ENCODE measurements at regions not wholly inside any gene's neighbourhood (a gene's known extent, or its start where the extent isn't known, plus 50 kb on each side); places are given as distances from the start of the nearest gene placed in this dataset.
"Not testable (repeated sequence)": the region's sequence is repeated elsewhere in the genome, so short reads cannot be mapped to it uniquely, and the experiment has no call there.

- Histone ChIP-seq H3K27ac (no peak overlapping the region), H3K4me2 (no peak overlapping the region), H3K9me3 (no peaks in the 10 kb centered on the region), H3K4me1 (no peaks in the 10 kb centered on the region), H3K4me3 (no peak overlapping the region)
- TF ChIP-seq HDAC2 (IDR thresholded peaks at IDR 0.05) (no peak), CBX8 (IDR thresholded peaks at IDR 0.05) (no peak), TFCP2L1 (CRISPR knock-in tag; IDR thresholded peaks at IDR 0.05) (no peak), EHMT2 (IDR thresholded peaks at IDR 0.05; ENCODE audit: low read depth) (no peak), HES2 (IDR thresholded peaks at IDR 0.05) (no peak), NPAS2 (CRISPR knock-in tag; IDR thresholded peaks at IDR 0.05; ENCODE audit: borderline replicate concordance) (no peak), JUN (IDR thresholded peaks at IDR 0.05) (no peak), CTCF (IDR thresholded peaks at IDR 0.05) (no peak), E2F6 (IDR thresholded peaks at IDR 0.05; ENCODE audit: borderline replicate concordance, low read depth) (no peak), POLR2AphosphoS2 (conservative IDR thresholded peaks at IDR 0.05; ENCODE audit: low read length) (no peak), SREBF2 (IDR thresholded peaks at IDR 0.05) (no peak), RAD21 (conservative IDR thresholded peaks at IDR 0.05 in 1 of 2, IDR thresholded peaks at IDR 0.05 in 1 of 2) (no peak), MAZ (IDR thresholded peaks at IDR 0.05; ENCODE audit: borderline replicate concordance, low read depth, low read length) (no peak), RARB (CRISPR knock-in tag; IDR thresholded peaks at IDR 0.05) (no peak), ZSCAN20 (CRISPR knock-in tag; IDR thresholded peaks at IDR 0.05) (no peak), CBX2 (IDR thresholded peaks at IDR 0.05; ENCODE audit: borderline replicate concordance, low read depth) (no peak)
- ChIA-PET CTCF (no interaction called here), POLR2A (no interaction called here)
- WGBS (ENCODE audit: missing lambda C conversion rate): 17% methylated on average over 1 of the region's 1 CpG
- FAIRE-seq (no peak), DNase-seq (ENCODE audit: low read depth in 1 of 2, low spot score in 1 of 2) (no peak), ATAC-seq (no peak)
These were observed 738.0 kb upstream of the PITX2 start for GRCh38 chr4:111360906-111361305.

- no peak for TF ChIP-seq POLR2A (IDR thresholded peaks at IDR 0.05; ENCODE audit: low read length)
- TF ChIP-seq ZFP36 (IDR thresholded peaks at IDR 0.05; ENCODE audit: borderline replicate concordance, partially characterized antibody): no peak
- TF ChIP-seq MYC (IDR thresholded peaks at IDR 0.05; ENCODE audit: borderline replicate concordance, low read length): no peak
- TF ChIP-seq ESRRA (IDR thresholded peaks at IDR 0.05; ENCODE audit: borderline replicate concordance, low read length): no peak
- TF ChIP-seq MAFK (IDR thresholded peaks at IDR 0.05; ENCODE audit: partially characterized antibody): no peak
- TF ChIP-seq RFX5 (IDR thresholded peaks at IDR 0.05): no peak
- no peak for TF ChIP-seq E2F6 (IDR thresholded peaks at IDR 0.05; ENCODE audit: borderline replicate concordance, low read depth)
- TF ChIP-seq PBX3 (IDR thresholded peaks at IDR 0.05): no peak
- TF ChIP-seq GATA3 (IDR thresholded peaks at IDR 0.05; ENCODE audit: borderline replicate concordance): no peak
- no peak for TF ChIP-seq USF2 (IDR thresholded peaks at IDR 0.05)
- no peak for ATAC-seq
- CTCF ChIA-PET: no interaction called here
- no peak for FAIRE-seq
- DNase-seq (ENCODE audit: low read depth in 1 of 2, low spot score in 1 of 2): no peak
- Histone ChIP-seq H3K4me2 (no peak overlapping the region), H3K9me3 (no peaks in the 10 kb centered on the region), H3K27ac (no peak overlapping the region), H3K4me1 (no peaks in the 10 kb centered on the region), H3K4me3 (no peak overlapping the region)
- POLR2A ChIA-PET: no interaction called here
- no CpG with 5 or more reads among the region's 1 CpG for WGBS (ENCODE audit: missing lambda C conversion rate)
These were observed 740.1 kb upstream of the PITX2 start for GRCh38 chr4:111362941-111363361.

- ATAC-seq; H3K4me1 ChIP-seq; H3K9me3 ChIP-seq; H3K27ac ChIP-seq; POLR2A ChIA-PET; FAIRE-seq; H3K4me2 ChIP-seq; DNase-seq (ENCODE audit: low read depth in 1 of 2, low spot score in 1 of 2); H3K4me3 ChIP-seq: not testable (repeated sequence)
- CTCF ChIA-PET: interaction anchor here (0.7 kb wide), 1 partner anchor 17 kb away, joined by 3 read pairs; no protein-coding TSS in a partner anchor
- WGBS (ENCODE audit: missing lambda C conversion rate): 68% methylated on average over 11 of the region's 14 CpGs
These were observed 755.0 kb upstream of the PITX2 start for GRCh38 chr4:111377880-111378279.
